SK-N-SH (cell line): ENCODE measurements at regions not wholly inside any gene's neighbourhood (a gene's known extent, or its start where the extent isn't known, plus 50 kb on each side); places are given as distances from the start of the nearest gene placed in this dataset.

ENCODE experiments used
- FOSL2 ChIP-seq: IDR thresholded peaks from 2 replicates; pipeline ENCODE4 v1.4.0; 2012; ENCODE audit warnings: low read depth, mild to moderate bottlenecking, moderate library complexity, borderline replicate concordance
- MXI1 ChIP-seq: IDR thresholded peaks from 2 replicates; pipeline ENCODE4 v1.6.1; 2012; ENCODE audit warnings: mild to moderate bottlenecking, low read depth, low read length, improper control_type of control experiment
- NFIC ChIP-seq: IDR thresholded peaks from 2 replicates; pipeline ENCODE4 v1.4.0; 2012; ENCODE audit warnings: borderline replicate concordance
- NRF1 ChIP-seq: IDR thresholded peaks from 2 replicates; pipeline ENCODE4 v1.6.1; 2012; ENCODE audit warnings: low read depth, mild to moderate bottlenecking, low read length

- TF ChIP-seq NFIC (no peak), FOSL2 (no peak), NRF1 (no peak), MXI1 (no peak)
Observed at GRCh38 chr1:36656271-36656670, 173.6 kb upstream of the CSF3R start.
